Endothelial cell of umbilical vein (primary cell): ENCODE measurements at regions not wholly inside any gene's neighbourhood (a gene's known extent, or its start where the extent isn't known, plus 50 kb on each side); places are given as distances from the start of the nearest gene placed in this dataset.

Source experiments
- BruUV-seq: library from RNA; stranded (reverse); fragments of 400-500 nt; replicated peaks from 2 replicates; lab custom pipeline; 2021; lab: Mats Ljungman, UMichigan
- CTCF ChIA-PET: fragments of 300-600, 350-600 bp; sonication (Branson Sonifier 250); formaldehyde crosslinking; loops from one replicate; lab custom pipeline; 2021; ENCODE audit warnings: antibody characterized with exemption, inconsistent platforms; lab: Charles Lee
- POLR2A ChIA-PET: fragments of 300-600, 350-600 bp; sonication (Branson Sonifier 250); formaldehyde crosslinking; loops from one replicate; lab custom pipeline; 2021; ENCODE audit warnings: antibody characterized with exemption, inconsistent platforms; lab: Charles Lee
- DNase-seq: peaks from one replicate; pipeline ENCODE4 v3.0.0-alpha.2; 2011; ENCODE audit warnings: low read depth, low spot score
- FAIRE-seq: peaks from 2 replicates; lab custom pipeline; 2011; peaks lifted over from hg19 to GRCh38; lab: Jason Lieb, UNC
- H2AFZ ChIP-seq: 2 replicates; pipeline ENCODE4 v1.6.0; 2012; ENCODE audit warnings: low read depth, low read length, control low read depth, inconsistent platforms
- H3K27ac ChIP-seq: 2 replicates; pipeline ENCODE4 v1.5.1; 2011; ENCODE audit warnings: low read depth, mild to moderate bottlenecking, control low read depth, low read length, moderate library complexity; ENCODE audit not compliant: insufficient read depth
- H3K27me3 ChIP-seq, 2 experiments: 2 replicates each; pipeline versions ENCODE4 v1.6.0 to v1.6.1; 2011; ENCODE audit warnings: low read length in 2 of 2, mixed read lengths in 1 of 2; ENCODE audit not compliant: control insufficient read depth in 2 of 2, insufficient read depth in 2 of 2
- H3K36me3 ChIP-seq, 2 experiments: 2 replicates in 1 of 2; 3 replicates in 1 of 2; pipeline ENCODE4 v1.5.1; 2011; ENCODE audit warnings: low read length in 2 of 2, mild to moderate bottlenecking in 1 of 2, moderate library complexity in 1 of 2; ENCODE audit not compliant: control insufficient read depth in 2 of 2, insufficient read depth in 2 of 2; ENCODE audit errors: extremely low read depth in 1 of 2
- H3K4me1 ChIP-seq: 3 replicates; pipeline ENCODE4 v1.5.1; 2011; ENCODE audit warnings: mild to moderate bottlenecking, low read length; ENCODE audit not compliant: control insufficient read depth, insufficient read depth; ENCODE audit errors: extremely low read depth
- H3K4me2 ChIP-seq: 2 replicates; pipeline ENCODE4 v1.6.1; 2011; ENCODE audit warnings: low read length, control low read depth, mixed read lengths; ENCODE audit not compliant: insufficient read depth
- H3K4me3 ChIP-seq, 3 experiments: fragments of 200-600 bp in 1 of 3; sonication (generic), shearing (Covaris generic) in 1 of 3; replicated peaks in 1 of 3; 2 replicates each; pipeline ENCODE4 v1.5.1; 2011 to 2016; ENCODE audit warnings: control low read depth in 3 of 3, low read length in 3 of 3, mild to moderate bottlenecking in 2 of 3, inconsistent platforms in 1 of 3, low read depth in 1 of 3, moderate library complexity in 1 of 3; ENCODE audit not compliant: insufficient read depth in 1 of 3
- H3K79me2 ChIP-seq: 2 replicates; pipeline ENCODE4 v1.6.0; 2012; ENCODE audit warnings: low read length, inconsistent platforms; ENCODE audit not compliant: control insufficient read depth, insufficient read depth
- H3K9ac ChIP-seq: replicated peaks from 2 replicates; pipeline ENCODE3; 2011; ENCODE audit warnings: low read length, control low read depth; ENCODE audit not compliant: insufficient read depth; ENCODE audit errors: extremely low read depth
- H3K9me1 ChIP-seq: replicated peaks from 3 replicates; pipeline ENCODE4 v1.6.0; 2011; ENCODE audit warnings: mild to moderate bottlenecking, low read length; ENCODE audit not compliant: control insufficient read depth, insufficient read depth; ENCODE audit errors: extremely low read depth
- H3K9me3 ChIP-seq: replicated peaks from 2 replicates; pipeline ENCODE4 v1.5.1; 2012; ENCODE audit warnings: low read length, inconsistent platforms; ENCODE audit not compliant: control insufficient read depth, insufficient read depth
- H4K20me1 ChIP-seq: replicated peaks from 2 replicates; pipeline ENCODE3; 2011; ENCODE audit warnings: mild to moderate bottlenecking, low read length; ENCODE audit not compliant: control insufficient read depth, insufficient read depth; ENCODE audit errors: extremely low read depth
- CTCF ChIP-seq, 2 donors: IDR thresholded peaks; 1 replicate in 1 of 2; 2 replicates in 1 of 2; pipeline ENCODE4 v1.5.1; 2011; ENCODE audit warnings: low read length in 2 of 2, mild to moderate bottlenecking in 2 of 2, moderate library complexity in 2 of 2, control low read depth in 1 of 2, inconsistent platforms in 1 of 2, low read depth in 1 of 2; ENCODE audit not compliant: insufficient read depth in 1 of 2; ENCODE audit errors: extremely low read depth in 1 of 2
- EZH2 ChIP-seq: IDR thresholded peaks from 2 replicates; pipeline ENCODE4 v1.6.1; 2012; ENCODE audit warnings: borderline replicate concordance, low read depth, mild to moderate bottlenecking, moderate library complexity, low read length, inconsistent platforms; ENCODE audit not compliant: severe bottlenecking
- FOS ChIP-seq: IDR thresholded peaks from 2 replicates; pipeline ENCODE4 v1.6.1; 2011; ENCODE audit warnings: mild to moderate bottlenecking, low read length, moderate library complexity, borderline replicate concordance; ENCODE audit not compliant: insufficient read depth
- GATA2 ChIP-seq: IDR thresholded peaks from 2 replicates; pipeline ENCODE4 v1.7.0; 2011; ENCODE audit warnings: low read depth, mild to moderate bottlenecking, moderate library complexity, mixed read lengths, low read length; ENCODE audit not compliant: insufficient read length, insufficient read depth
- JUN ChIP-seq: IDR thresholded peaks from 2 replicates; pipeline ENCODE4 v1.6.1; 2011; ENCODE audit warnings: borderline replicate concordance, low read depth; ENCODE audit not compliant: insufficient read length, insufficient read depth
- MAX ChIP-seq: IDR thresholded peaks from 2 replicates; pipeline ENCODE4 v1.6.1; 2011; ENCODE audit not compliant: insufficient read depth, insufficient read length
- MYC ChIP-seq: IDR thresholded peaks from one replicate; pipeline ENCODE4 v1.6.1; 2011; ENCODE audit warnings: mild to moderate bottlenecking, low read depth, low read length
- POLR2A ChIP-seq: IDR thresholded peaks from 2 replicates; pipeline ENCODE4 v1.6.1; 2012; ENCODE audit warnings: low read depth, mild to moderate bottlenecking, control low read depth, low read length
- POLR2AphosphoS5 ChIP-seq: IDR thresholded peaks from 2 replicates; pipeline ENCODE4 v1.6.1; 2012; ENCODE audit warnings: low read depth, mild to moderate bottlenecking, control low read depth, low read length, moderate library complexity; ENCODE audit not compliant: insufficient read depth
- dilution Hi-C: fragments of 300-500 bp; cut with MboI; formaldehyde crosslinking; loops from one replicate; pipeline ENCODE4 v1.15.0; 2019; ENCODE audit warnings: low sequenced_read_pairs; ENCODE audit not compliant: extremely low pct_ligation_motif_present
- intact Hi-C: fragments of 100-400 bp; cut with micrococcal nuclease; formaldehyde crosslinking; loops from one replicate; pipeline ENCODE4 v1.10.0; 2022

GRCh38 chr17:34825884-34826283 lies 135.4 kb downstream of the CCT6B start:
- Histone ChIP-seq H3K4me2 (no peak overlapping the region), H3K79me2 (no peaks in the 10 kb centered on the region), H3K27me3 (no peaks in the 10 kb centered on the region), H3K4me3 (no peak overlapping the region), H3K27ac (no peak overlapping the region), H4K20me1 (no peaks in the 10 kb centered on the region), H3K4me1 (no peaks in the 10 kb centered on the region), H2AFZ (no peak overlapping the region), H3K9ac (no peak overlapping the region), H3K9me1 (no peaks in the 10 kb centered on the region), H3K36me3 (no peaks in the 10 kb centered on the region), H3K9me3 (no peaks in the 10 kb centered on the region)
- dilution Hi-C loops, result no loop called here
- TF ChIP-seq GATA2, result no peak
- TF ChIP-seq MYC, result no peak
- no peak for TF ChIP-seq POLR2A
- no peak for TF ChIP-seq MAX
- TF ChIP-seq FOS, result no peak
- TF ChIP-seq CTCF (IDR thresholded peaks at IDR 0.05; ENCODE audit: extremely low read depth in 1 of 2, insufficient read depth in 1 of 2, low read depth in 1 of 2, low read length in 2 of 2), result no peak
- no peak for TF ChIP-seq JUN
- no peak for TF ChIP-seq POLR2AphosphoS5
- TF ChIP-seq EZH2, result no peak
- ChIA-PET CTCF (interaction anchor here (0.8 kb wide), 1 partner anchor 46 kb away, joined by 3 read pairs; no protein-coding TSS in a partner anchor), POLR2A (no interaction called here)
- BruUV-seq, result no TSS peak
- no peak for FAIRE-seq
- DNase-seq, result no peak
- intact Hi-C loops, result no loop called here
